DOHH2 (cell line): ENCODE measurements at regions not wholly inside any gene's neighbourhood (a gene's known extent, or its start where the extent isn't known, plus 50 kb on each side); places are given as distances from the start of the nearest gene placed in this dataset.

Experiments
- EZH2phosphoT487 ChIP-seq: fragments of 200-600 bp; sonication (generic); IDR thresholded peaks from 2 replicates; pipeline ENCODE4 v1.6.1; 2017; ENCODE audit warnings: borderline replicate concordance, mild to moderate bottlenecking, antibody characterized with exemption, low read length, moderate library complexity, mixed read lengths
- TF ChIP-seq, protein P1 (sequence below): fragments of 200-600 bp; sonication (generic); IDR thresholded peaks from one replicate; pipeline ENCODE4 v1.5.1; 2014; ENCODE audit warnings: antibody characterized with exemption, mild to moderate bottlenecking, low read depth, low read length; ENCODE audit not compliant: poor library complexity, severe bottlenecking

DNA sequence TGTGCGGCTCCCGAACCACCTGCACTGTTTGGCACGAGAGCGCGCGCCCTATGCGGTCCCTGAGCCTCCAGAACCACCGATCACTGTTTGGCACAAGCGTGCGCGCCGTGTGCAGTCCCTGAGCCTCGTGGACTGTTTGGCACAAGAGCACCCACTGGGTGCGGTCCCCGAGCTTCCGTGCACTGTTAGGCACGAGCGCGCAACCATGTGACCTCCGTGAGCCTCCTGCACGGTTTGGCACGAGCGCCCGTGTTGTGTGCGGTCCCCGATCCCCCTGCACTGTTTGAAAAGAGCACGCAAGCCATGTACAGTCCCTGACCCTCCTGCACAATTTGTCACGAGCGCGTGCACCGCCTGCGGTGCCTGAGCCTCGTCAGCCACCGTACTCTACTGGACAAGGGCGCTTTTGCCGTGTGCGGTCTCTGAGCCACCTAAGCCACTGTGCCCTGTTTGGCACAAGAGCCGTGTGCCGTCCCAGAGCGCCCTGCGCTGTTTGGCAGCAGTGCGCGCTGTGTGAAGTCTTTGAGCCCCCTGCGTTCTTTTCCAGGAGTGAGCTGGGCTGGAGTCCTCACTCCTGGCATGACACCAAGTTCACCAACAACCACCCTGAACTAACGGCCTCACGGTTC lies 163.7 kb upstream of the USP9Y start:
- TF ChIP-seq, protein P1, sequence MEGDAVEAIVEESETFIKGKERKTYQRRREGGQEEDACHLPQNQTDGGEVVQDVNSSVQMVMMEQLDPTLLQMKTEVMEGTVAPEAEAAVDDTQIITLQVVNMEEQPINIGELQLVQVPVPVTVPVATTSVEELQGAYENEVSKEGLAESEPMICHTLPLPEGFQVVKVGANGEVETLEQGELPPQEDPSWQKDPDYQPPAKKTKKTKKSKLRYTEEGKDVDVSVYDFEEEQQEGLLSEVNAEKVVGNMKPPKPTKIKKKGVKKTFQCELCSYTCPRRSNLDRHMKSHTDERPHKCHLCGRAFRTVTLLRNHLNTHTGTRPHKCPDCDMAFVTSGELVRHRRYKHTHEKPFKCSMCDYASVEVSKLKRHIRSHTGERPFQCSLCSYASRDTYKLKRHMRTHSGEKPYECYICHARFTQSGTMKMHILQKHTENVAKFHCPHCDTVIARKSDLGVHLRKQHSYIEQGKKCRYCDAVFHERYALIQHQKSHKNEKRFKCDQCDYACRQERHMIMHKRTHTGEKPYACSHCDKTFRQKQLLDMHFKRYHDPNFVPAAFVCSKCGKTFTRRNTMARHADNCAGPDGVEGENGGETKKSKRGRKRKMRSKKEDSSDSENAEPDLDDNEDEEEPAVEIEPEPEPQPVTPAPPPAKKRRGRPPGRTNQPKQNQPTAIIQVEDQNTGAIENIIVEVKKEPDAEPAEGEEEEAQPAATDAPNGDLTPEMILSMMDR: no peak
- TF ChIP-seq EZH2phosphoT487: no peak
